Trophoblast cell (in vitro differentiated cells and primary cell): ENCODE measurements at regions not wholly inside any gene's neighbourhood (a gene's known extent, or its start where the extent isn't known, plus 50 kb on each side); places are given as distances from the start of the nearest gene placed in this dataset.

Experiments used
- DNase-seq, 2 donors: peaks; one replicate each; pipeline ENCODE4 v3.0.0-alpha.2; 2016
- H2AFZ ChIP-seq: 2 replicates; pipeline ENCODE4 v1.6.1; 2013; ENCODE audit warnings: low read length, moderate library complexity, mild to moderate bottlenecking; ENCODE audit not compliant: insufficient read depth, poor library complexity
- H2AK5ac ChIP-seq: 2 replicates; pipeline ENCODE4 v1.6.1; 2013; ENCODE audit warnings: mild to moderate bottlenecking, low read length
- H2BK120ac ChIP-seq: 2 replicates; pipeline ENCODE4 v1.6.1; 2013; ENCODE audit warnings: low read length, mild to moderate bottlenecking, moderate library complexity; ENCODE audit not compliant: insufficient read depth, poor library complexity
- H2BK12ac ChIP-seq: 2 replicates; pipeline ENCODE4 v1.6.1; 2013; ENCODE audit warnings: mild to moderate bottlenecking, low read length, moderate library complexity
- H2BK5ac ChIP-seq: 2 replicates; pipeline ENCODE4 v1.6.1; 2013; ENCODE audit warnings: low read length, low read depth, moderate library complexity, mild to moderate bottlenecking; ENCODE audit not compliant: poor library complexity
- H3K14ac ChIP-seq: 2 replicates; pipeline ENCODE4 v1.6.1; 2013; ENCODE audit warnings: mild to moderate bottlenecking, low read length
- H3K18ac ChIP-seq: 2 replicates; pipeline ENCODE4 v1.6.1; 2013; ENCODE audit warnings: mild to moderate bottlenecking, low read length
- H3K23ac ChIP-seq: 2 replicates; pipeline ENCODE4 v1.6.1; 2013; ENCODE audit warnings: low read length
- H3K27ac ChIP-seq: 2 replicates; pipeline ENCODE4 v1.5.1; 2013; ENCODE audit warnings: low read depth, mild to moderate bottlenecking, inconsistent platforms, low read length, moderate library complexity
- H3K27me3 ChIP-seq: 2 replicates; pipeline ENCODE4 v1.6.1; 2013; ENCODE audit warnings: inconsistent platforms, mild to moderate bottlenecking, low read length, moderate library complexity; ENCODE audit not compliant: insufficient read depth
- H3K36me3 ChIP-seq, 2 experiments: 1 replicate in 1 of 2; 2 replicates in 1 of 2; pipeline ENCODE4 v1.6.1; 2013; ENCODE audit warnings: low read length in 2 of 2, mild to moderate bottlenecking in 2 of 2, moderate library complexity in 1 of 2; ENCODE audit not compliant: insufficient read depth in 2 of 2, control insufficient read depth in 1 of 2
- H3K4ac ChIP-seq: 2 replicates; pipeline ENCODE4 v1.6.1; 2013; ENCODE audit warnings: low read depth, mild to moderate bottlenecking, low read length, moderate library complexity
- H3K4me1 ChIP-seq, 2 experiments: 1 replicate in 1 of 2; 2 replicates in 1 of 2; pipeline ENCODE4 v1.6.1; 2013; ENCODE audit warnings: low read length in 2 of 2, mild to moderate bottlenecking in 2 of 2, moderate library complexity in 1 of 2; ENCODE audit not compliant: insufficient read depth in 2 of 2, control insufficient read depth in 1 of 2
- H3K4me2 ChIP-seq: 2 replicates; pipeline ENCODE4 v1.6.1; 2013; ENCODE audit warnings: inconsistent platforms, mild to moderate bottlenecking, low read length, moderate library complexity
- H3K4me3 ChIP-seq: 2 replicates; pipeline ENCODE4 v1.5.1; 2013; ENCODE audit warnings: mild to moderate bottlenecking, low read depth, low read length, inconsistent platforms
- H3K79me1 ChIP-seq: one replicate; pipeline ENCODE4 v1.6.1; 2013; ENCODE audit warnings: low read length
- H3K79me2 ChIP-seq: 2 replicates; pipeline ENCODE4 v1.6.1; 2013; ENCODE audit warnings: low read length, mild to moderate bottlenecking; ENCODE audit not compliant: control insufficient read depth, insufficient read depth, poor library complexity
- H3K9ac ChIP-seq: 2 replicates; pipeline ENCODE4 v1.6.1; 2013; ENCODE audit warnings: mild to moderate bottlenecking, low read length
- H3K9me3 ChIP-seq: 2 replicates; pipeline ENCODE4 v1.6.1; 2013; ENCODE audit warnings: low read depth, mild to moderate bottlenecking, control low read depth, inconsistent platforms, low read length; ENCODE audit not compliant: insufficient read depth
- H4K12ac ChIP-seq: 2 replicates; pipeline ENCODE4 v1.6.1; 2013; ENCODE audit warnings: low read depth, mild to moderate bottlenecking, low read length, moderate library complexity
- H4K8ac ChIP-seq: 2 replicates; pipeline ENCODE4 v1.6.1; 2013; ENCODE audit warnings: low read depth, mild to moderate bottlenecking, low read length, moderate library complexity
- H4K91ac ChIP-seq: one replicate; pipeline ENCODE4 v1.6.1; 2013; ENCODE audit warnings: low read depth, mild to moderate bottlenecking, low read length, moderate library complexity
- WGBS: extraction: QIAGEN DNeasy Blood & Tissue Kit; methylation state at CpG from one replicate; pipeline ENCODE4 v1.1.7; 2013; ENCODE audit warnings: missing lambda C conversion rate; ENCODE audit not compliant: insufficient read length, insufficient coverage; ENCODE audit errors: extremely low coverage; 5-methylcytosine and 5-hydroxymethylcytosine counted together

DNA sequence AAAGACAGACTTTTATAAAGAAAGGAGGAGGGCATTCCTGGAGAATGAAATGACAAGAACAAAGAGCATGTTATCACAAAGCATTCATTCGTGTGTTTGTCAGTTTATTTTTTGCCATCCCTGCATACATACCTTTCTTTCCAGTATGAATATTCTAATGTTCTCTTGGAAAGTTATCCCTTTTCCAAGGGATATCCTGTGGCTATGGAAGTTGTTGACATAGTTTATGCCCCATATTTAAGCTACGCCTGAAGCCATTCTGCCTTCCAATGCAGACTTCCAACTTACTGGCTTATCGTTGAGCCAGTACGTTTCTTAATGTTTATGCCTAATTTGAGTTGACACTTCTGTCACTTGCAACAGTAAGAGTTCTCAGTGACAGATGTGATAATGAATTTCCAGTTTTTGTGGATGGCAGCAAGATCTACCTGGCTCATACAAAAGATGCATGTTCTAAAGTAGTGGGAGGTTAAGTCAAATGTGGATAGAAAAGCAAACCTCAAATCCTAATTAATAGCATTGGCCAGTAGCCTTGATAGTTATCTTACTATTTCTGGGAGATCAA, 133.3 kb upstream of the ANO3 start:
- H3K36me3 ChIP-seq = no peaks in the 10 kb centered on the region
- H4K8ac ChIP-seq = no peak overlapping the region
- H2BK5ac ChIP-seq = no peak overlapping the region
- no peak overlapping the region for H2BK120ac ChIP-seq
- H3K9ac ChIP-seq = no peak overlapping the region
- no peak overlapping the region for H2AK5ac ChIP-seq
- no peak overlapping the region for H4K91ac ChIP-seq
- no peak overlapping the region for H3K4me3 ChIP-seq
- H3K79me2 ChIP-seq = no peaks in the 10 kb centered on the region
- DNase-seq = no peak
- no peaks in the 10 kb centered on the region for H3K9me3 ChIP-seq
- peaks cover 1% of the 10 kb centered on the region for H3K79me1 ChIP-seq
- H3K18ac ChIP-seq = no peak overlapping the region
- H3K23ac ChIP-seq = no peak overlapping the region
- WGBS = no CpG with 5 or more reads among the region's 4 CpGs
- peaks cover 0 to 4% of the 10 kb centered on the region in 2 experiments for H3K4me1 ChIP-seq
- H3K27me3 ChIP-seq = no peaks in the 10 kb centered on the region
- no peak overlapping the region for H4K12ac ChIP-seq
- H3K27ac ChIP-seq = no peak overlapping the region
- H2BK12ac ChIP-seq = no peak overlapping the region
- no peak overlapping the region for H3K14ac ChIP-seq
- no peak overlapping the region for H3K4ac ChIP-seq
- no peak overlapping the region for H2AFZ ChIP-seq
- H3K4me2 ChIP-seq = no peak overlapping the region

DNA sequence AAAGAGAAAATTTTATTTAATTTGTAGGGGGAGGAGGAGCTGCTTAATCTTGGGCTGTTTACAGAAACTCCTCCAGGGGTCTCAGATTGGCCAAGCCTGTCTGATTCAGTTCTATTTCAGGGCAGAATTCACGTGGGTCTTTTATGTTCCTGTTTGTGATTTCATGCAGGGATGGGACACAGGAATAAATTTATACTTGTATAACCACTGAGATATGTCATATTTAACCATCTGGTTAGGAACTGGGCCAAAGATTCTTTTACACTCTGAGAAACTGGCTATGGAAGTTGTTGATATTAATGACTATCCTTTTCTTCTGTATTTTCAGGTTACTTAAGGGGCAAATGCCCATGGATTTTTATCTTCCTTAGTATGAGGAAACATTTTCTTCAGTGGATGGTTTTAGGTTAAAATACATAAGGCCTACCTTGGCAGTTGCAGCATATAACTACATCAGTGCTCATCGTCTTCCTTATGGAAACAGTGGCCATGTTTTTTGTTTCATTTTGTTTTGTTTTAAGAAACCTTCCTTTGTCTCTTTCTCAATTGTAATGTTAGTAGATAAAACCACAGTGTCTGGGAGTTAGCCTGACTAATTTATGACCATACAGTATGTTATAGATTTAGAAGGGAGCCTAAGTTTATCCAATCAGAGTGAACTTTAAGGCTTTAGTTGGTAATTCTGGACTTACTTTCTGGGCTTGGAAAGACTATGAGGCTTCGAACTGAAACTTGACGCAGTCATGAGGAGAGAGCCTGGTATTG, 132.4 kb upstream of the ANO3 start:
- Histone ChIP-seq H3K36me3 (no peaks in the 10 kb centered on the region), H3K9me3 (no peaks in the 10 kb centered on the region), H2AK5ac (no peak overlapping the region), H3K23ac (no peak overlapping the region), H2AFZ (no peak overlapping the region), H3K9ac (no peak overlapping the region), H4K12ac (no peak overlapping the region), H4K91ac (no peak overlapping the region), H3K18ac (no peak overlapping the region), H2BK5ac (no peak overlapping the region), H2BK12ac (no peak overlapping the region), H3K14ac (no peak overlapping the region), H3K27me3 (no peaks in the 10 kb centered on the region), H2BK120ac (no peak overlapping the region), H3K27ac (no peak overlapping the region), H3K79me1 (peaks cover under 1% of the 10 kb centered on the region), H3K79me2 (no peaks in the 10 kb centered on the region), H4K8ac (no peak overlapping the region), H3K4me3 (no peak overlapping the region), H3K4ac (no peak overlapping the region), H3K4me1 (peaks cover 0 to 2% of the 10 kb centered on the region in 2 experiments), H3K4me2 (no peak overlapping the region)
- DNase-seq = no peak
- no CpG with 5 or more reads among the region's 4 CpGs for WGBS

DNA sequence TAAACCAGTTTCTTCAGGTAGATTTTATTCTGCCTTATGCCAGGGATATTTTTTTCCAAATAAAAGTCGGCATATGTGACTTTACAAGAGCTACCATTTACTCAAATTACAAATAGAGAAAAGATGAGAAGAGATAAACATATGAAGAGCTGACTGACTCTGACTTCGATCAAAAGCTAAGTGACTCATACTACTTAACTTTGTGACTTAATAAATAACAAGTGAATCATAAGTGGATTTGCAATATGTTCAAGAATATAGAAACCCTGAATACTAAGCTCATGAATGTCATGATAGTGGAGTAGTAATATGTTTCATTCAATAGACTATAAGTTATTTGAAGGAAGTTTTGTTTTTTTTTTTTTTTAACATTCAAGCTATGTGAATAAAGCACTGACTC, 130.5 kb upstream of the ANO3 start:
- Histone ChIP-seq H2BK120ac (no peak overlapping the region), H4K8ac (no peak overlapping the region), H2AK5ac (no peak overlapping the region), H3K9ac (no peak overlapping the region), H3K79me1 (no peaks in the 10 kb centered on the region), H3K27me3 (no peaks in the 10 kb centered on the region), H4K91ac (no peak overlapping the region), H3K23ac (no peak overlapping the region), H2AFZ (no peak overlapping the region), H3K79me2 (no peaks in the 10 kb centered on the region), H3K27ac (no peak overlapping the region), H3K4me3 (no peak overlapping the region), H2BK12ac (no peak overlapping the region), H3K9me3 (no peaks in the 10 kb centered on the region), H2BK5ac (no peak overlapping the region), H4K12ac (no peak overlapping the region), H3K36me3 (no peaks in the 10 kb centered on the region), H3K4me1 (no peaks in the 10 kb centered on the region), H3K4me2 (no peak overlapping the region), H3K4ac (no peak overlapping the region), H3K14ac (no peak overlapping the region), H3K18ac (no peak overlapping the region)
- DNase-seq = no peak
- no CpG with 5 or more reads among the region's 2 CpGs for WGBS

DNA sequence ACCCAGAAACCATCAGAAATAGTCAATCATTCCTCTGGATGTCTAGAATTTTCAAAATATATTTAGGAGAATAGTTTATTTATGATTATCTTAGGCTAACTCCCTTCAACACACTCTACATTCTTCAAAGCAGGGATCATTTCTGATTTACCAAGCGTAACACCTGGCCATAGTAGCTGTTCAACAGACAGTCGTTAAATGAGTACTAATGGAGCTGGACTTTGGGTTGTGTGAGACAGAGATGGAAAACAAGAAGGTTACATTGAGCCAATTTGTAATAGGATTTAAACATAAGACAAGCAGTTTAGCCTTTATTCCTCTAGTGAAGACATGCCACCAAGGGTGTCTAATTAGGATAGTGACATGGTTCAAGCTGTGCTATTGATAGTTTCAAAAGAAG, 129.2 kb upstream of the ANO3 start:
- Histone ChIP-seq H3K23ac (no peak overlapping the region), H3K4me1 (no peaks in the 10 kb centered on the region), H2AK5ac (no peak overlapping the region), H3K18ac (no peak overlapping the region), H4K8ac (no peak overlapping the region), H3K79me1 (no peaks in the 10 kb centered on the region), H2BK5ac (no peak overlapping the region), H3K14ac (no peak overlapping the region), H3K79me2 (no peaks in the 10 kb centered on the region), H3K4me2 (no peak overlapping the region), H4K91ac (no peak overlapping the region), H4K12ac (no peak overlapping the region), H2BK12ac (no peak overlapping the region), H3K9ac (no peak overlapping the region), H3K27me3 (no peaks in the 10 kb centered on the region), H3K4ac (no peak overlapping the region), H2AFZ (no peak overlapping the region), H2BK120ac (no peak overlapping the region), H3K27ac (no peak overlapping the region), H3K4me3 (no peak overlapping the region), H3K36me3 (no peaks in the 10 kb centered on the region), H3K9me3 (no peaks in the 10 kb centered on the region)
- no peak for DNase-seq
- WGBS = no CpG with 5 or more reads among the region's 2 CpGs
